HG03060 (cell line): ENCODE measurements at regions not wholly inside any gene's neighbourhood (a gene's known extent, or its start where the extent isn't known, plus 50 kb on each side); places are given as distances from the start of the nearest gene placed in this dataset.

Experiments used
- ATAC-seq: cut with Tn5 transposase; IDR thresholded peaks from one replicate; pipeline ENCODE4 v1.9.1; 2021; ENCODE audit warnings: low read depth, moderate number of reproducible peaks; ENCODE audit not compliant: unreplicated experiment

- ATAC-seq = peak; percentile 99
Observed at GRCh38 chr3:70120357-70120966, 120.9 kb downstream of the SAMMSON start.

DNA sequence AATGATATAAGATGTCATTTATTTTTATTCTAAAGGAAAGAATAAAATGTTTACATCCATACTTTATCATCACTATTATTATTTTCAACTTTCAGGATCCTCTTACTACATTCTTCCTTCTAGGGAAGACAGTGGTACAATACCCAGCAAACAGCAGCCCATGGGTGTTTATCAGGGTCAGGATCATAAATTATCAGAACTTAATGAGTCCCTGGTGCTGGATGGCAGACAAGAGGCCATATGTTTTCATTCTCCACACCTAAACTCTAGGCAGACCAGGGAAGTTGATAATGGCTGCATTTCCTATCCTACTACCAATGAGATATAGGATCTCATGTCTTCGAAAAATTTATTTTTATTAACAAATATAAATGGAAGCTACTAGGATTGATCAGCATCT is 127.7 kb downstream of the SAMMSON start:
- ATAC-seq = no peak

DNA sequence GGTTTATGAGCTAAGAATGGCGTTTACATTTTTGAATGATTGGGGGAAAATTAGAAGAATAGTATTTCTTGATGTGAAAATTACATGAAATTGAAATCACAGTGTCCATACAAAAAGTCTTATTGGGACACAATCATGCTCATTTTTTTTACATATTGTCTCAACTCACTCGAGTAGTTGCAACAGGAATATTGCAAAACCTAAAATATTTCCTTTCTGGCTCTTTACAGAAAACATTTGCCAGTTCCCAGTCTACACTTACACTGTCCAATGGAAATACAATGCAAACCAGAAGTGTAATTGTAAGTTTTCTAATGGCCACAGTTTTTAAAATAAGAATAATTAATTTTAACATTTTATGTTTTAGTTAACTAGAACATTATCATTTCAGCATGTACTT is 137.8 kb downstream of the SAMMSON start:
- ATAC-seq = no peak

DNA sequence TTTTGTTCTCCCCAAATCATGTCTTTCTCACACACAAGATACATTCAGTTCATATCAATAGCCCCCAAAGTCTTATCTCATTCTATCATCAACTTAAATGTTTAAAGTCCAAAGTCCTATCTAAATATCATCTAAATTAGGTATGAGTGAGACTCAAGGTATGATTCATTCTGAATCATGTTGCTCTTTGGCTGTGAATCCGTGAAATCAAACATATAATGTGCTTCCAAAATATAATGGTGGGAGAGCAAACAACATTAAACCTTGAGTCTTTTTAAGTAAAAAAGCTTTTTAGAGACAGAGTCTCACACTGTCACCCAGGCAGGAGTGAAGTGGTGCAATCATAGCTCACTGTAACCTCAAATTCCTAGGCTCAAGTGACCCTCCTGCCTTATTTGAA is 139.1 kb downstream of the SAMMSON start:
- ATAC-seq = no peak
